Keratinocyte (primary cell): ENCODE measurements at regions not wholly inside any gene's neighbourhood (a gene's known extent, or its start where the extent isn't known, plus 50 kb on each side); places are given as distances from the start of the nearest gene placed in this dataset.

ENCODE experiments used
- EZH2 ChIP-seq: IDR thresholded peaks from one replicate; pipeline ENCODE4 v1.6.1; 2012; ENCODE audit warnings: inconsistent platforms, mild to moderate bottlenecking, low read length, moderate library complexity
- TF ChIP-seq, protein P1 (sequence below), 3 experiments: IDR thresholded peaks in 1 of 3; conservative IDR thresholded peaks in 1 of 3; optimal IDR thresholded peaks in 1 of 3; 2 replicates in 2 of 3; 3 replicates in 1 of 3; pipeline versions ENCODE3 to v1.5.1; 2011; ENCODE audit warnings: low read length in 3 of 3, mild to moderate bottlenecking in 3 of 3, moderate library complexity in 2 of 3, control low read depth in 1 of 3, inconsistent platforms in 1 of 3; ENCODE audit not compliant: insufficient read depth in 2 of 3; ENCODE audit errors: extremely low read depth in 1 of 3

DNA sequence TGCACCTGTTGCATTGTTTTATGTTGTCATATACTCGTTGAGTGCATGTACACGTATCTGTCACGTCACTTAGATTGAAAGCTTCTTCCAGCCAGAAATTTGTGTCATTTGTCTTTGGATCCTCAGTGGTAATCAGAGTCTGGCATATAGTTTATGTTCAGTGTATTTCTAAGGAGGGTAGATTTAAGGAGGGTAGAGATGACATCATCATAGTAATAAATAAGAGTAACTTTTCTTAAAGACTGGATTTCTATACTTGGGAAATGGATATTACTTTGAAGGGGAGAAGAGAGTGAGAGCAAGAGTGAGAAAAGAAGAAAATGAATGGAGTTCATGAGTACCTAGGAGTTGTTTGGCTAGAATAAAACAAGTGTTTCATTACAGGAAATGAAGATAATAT is 255.0 kb upstream of the SASH1 start:
- TF ChIP-seq, protein P1, sequence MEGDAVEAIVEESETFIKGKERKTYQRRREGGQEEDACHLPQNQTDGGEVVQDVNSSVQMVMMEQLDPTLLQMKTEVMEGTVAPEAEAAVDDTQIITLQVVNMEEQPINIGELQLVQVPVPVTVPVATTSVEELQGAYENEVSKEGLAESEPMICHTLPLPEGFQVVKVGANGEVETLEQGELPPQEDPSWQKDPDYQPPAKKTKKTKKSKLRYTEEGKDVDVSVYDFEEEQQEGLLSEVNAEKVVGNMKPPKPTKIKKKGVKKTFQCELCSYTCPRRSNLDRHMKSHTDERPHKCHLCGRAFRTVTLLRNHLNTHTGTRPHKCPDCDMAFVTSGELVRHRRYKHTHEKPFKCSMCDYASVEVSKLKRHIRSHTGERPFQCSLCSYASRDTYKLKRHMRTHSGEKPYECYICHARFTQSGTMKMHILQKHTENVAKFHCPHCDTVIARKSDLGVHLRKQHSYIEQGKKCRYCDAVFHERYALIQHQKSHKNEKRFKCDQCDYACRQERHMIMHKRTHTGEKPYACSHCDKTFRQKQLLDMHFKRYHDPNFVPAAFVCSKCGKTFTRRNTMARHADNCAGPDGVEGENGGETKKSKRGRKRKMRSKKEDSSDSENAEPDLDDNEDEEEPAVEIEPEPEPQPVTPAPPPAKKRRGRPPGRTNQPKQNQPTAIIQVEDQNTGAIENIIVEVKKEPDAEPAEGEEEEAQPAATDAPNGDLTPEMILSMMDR (optimal IDR thresholded peaks at IDR 0.05 in 1 of 3, IDR thresholded peaks at IDR 0.05 in 1 of 3, conservative IDR thresholded peaks at IDR 0.05 in 1 of 3; ENCODE audit: extremely low read depth in 1 of 3, insufficient read depth in 2 of 3, low read length in 3 of 3): no peak
- TF ChIP-seq EZH2: no peak
